GM12878 (cell line): ENCODE measurements at regions not wholly inside any gene's neighbourhood (a gene's known extent, or its start where the extent isn't known, plus 50 kb on each side); places are given as distances from the start of the nearest gene placed in this dataset.

Experiments used
- CBFB ChIP-seq: IDR thresholded peaks from 2 replicates; pipeline ENCODE4 v1.6.1; 2016; ENCODE audit warnings: antibody characterized with exemption, low read depth
- EP300 ChIP-seq, 2 experiments: fragments of 150-350 bp in 1 of 2; IDR thresholded peaks; 2 replicates each; pipeline ENCODE4 v1.6.1; 2011 to 2012; ENCODE audit warnings: low read depth in 2 of 2, low read length in 2 of 2, borderline replicate concordance in 1 of 2, improper control_type of control experiment in 1 of 2, inconsistent platforms in 1 of 2; ENCODE audit not compliant: control insufficient read depth in 1 of 2
- EZH2 ChIP-seq: IDR thresholded peaks from 2 replicates; pipeline ENCODE4 v1.6.1; 2012; ENCODE audit warnings: low read depth, mild to moderate bottlenecking, control low read depth, inconsistent platforms, low read length, borderline replicate concordance; ENCODE audit not compliant: control insufficient read depth
- GABPA ChIP-seq: IDR thresholded peaks from 2 replicates; pipeline ENCODE4 v1.6.1; 2014; ENCODE audit warnings: antibody characterized with exemption, low read depth, mild to moderate bottlenecking, inconsistent platforms
- KAT2A ChIP-seq: conservative IDR thresholded peaks from 2 replicates; pipeline ENCODE4 v1.6.1; 2011; ENCODE audit warnings: low read depth, low read length; ENCODE audit not compliant: control insufficient read depth
- MTA2 ChIP-seq: fragments of 450-650 bp; IDR thresholded peaks from 2 replicates; pipeline ENCODE4 v1.6.1; 2016; ENCODE audit warnings: low read depth, mild to moderate bottlenecking, moderate library complexity
- MYC ChIP-seq: IDR thresholded peaks from 2 replicates; pipeline ENCODE4 v1.6.1; 2011; ENCODE audit warnings: mild to moderate bottlenecking, low read length, moderate library complexity, inconsistent platforms; ENCODE audit not compliant: insufficient read depth, insufficient replicate concordance, insufficient read length, severe bottlenecking
- POLR2AphosphoS5 ChIP-seq: IDR thresholded peaks from 2 replicates; pipeline ENCODE4 v1.6.1; 2011; ENCODE audit warnings: mild to moderate bottlenecking, low read length, inconsistent platforms
- RCOR1 ChIP-seq: conservative IDR thresholded peaks from 2 replicates; pipeline ENCODE4 v1.6.1; 2012; ENCODE audit warnings: low read depth, low read length, improper control_type of control experiment
- TCF12 ChIP-seq: IDR thresholded peaks from 2 replicates; pipeline ENCODE4 v1.6.1; 2011; ENCODE audit warnings: low read depth, mild to moderate bottlenecking, low read length
- TF ChIP-seq, protein P1 (sequence below), 3 experiments: IDR thresholded peaks in 2 of 3; conservative IDR thresholded peaks in 1 of 3; 2 replicates each; pipeline ENCODE4 v1.5.1; 2011; ENCODE audit warnings: low read depth in 3 of 3, low read length in 3 of 3, mild to moderate bottlenecking in 3 of 3, control low read depth in 2 of 3, moderate library complexity in 2 of 3, inconsistent platforms in 1 of 3, mixed read lengths in 1 of 3; ENCODE audit not compliant: control insufficient read depth in 2 of 3, insufficient read depth in 1 of 3; ENCODE audit errors: extremely low read depth in 1 of 3

DNA sequence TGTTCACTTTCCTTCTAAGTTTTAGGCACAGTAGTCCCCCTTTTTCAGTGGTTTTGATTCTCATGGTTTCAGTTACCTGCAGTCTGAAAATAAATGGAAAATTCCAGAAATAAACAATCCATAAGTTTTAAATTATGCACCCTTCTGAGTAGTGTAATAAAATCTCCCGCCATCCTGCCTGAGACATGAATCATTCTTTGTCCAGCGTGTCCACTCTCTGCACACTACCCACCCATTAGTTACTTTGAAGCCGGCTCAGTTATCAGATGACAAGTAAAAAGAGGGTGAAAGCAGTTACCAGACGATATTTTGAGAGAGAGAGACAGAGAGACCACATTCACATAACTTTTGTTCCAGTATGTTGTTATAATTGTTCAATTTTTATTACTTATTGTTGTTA lies 400.5 kb downstream of the TMX3 start:
- no peak for TF ChIP-seq GABPA
- TF ChIP-seq POLR2AphosphoS5 = no peak
- no peak for TF ChIP-seq CBFB
- no peak for TF ChIP-seq EZH2
- TF ChIP-seq, protein P1, sequence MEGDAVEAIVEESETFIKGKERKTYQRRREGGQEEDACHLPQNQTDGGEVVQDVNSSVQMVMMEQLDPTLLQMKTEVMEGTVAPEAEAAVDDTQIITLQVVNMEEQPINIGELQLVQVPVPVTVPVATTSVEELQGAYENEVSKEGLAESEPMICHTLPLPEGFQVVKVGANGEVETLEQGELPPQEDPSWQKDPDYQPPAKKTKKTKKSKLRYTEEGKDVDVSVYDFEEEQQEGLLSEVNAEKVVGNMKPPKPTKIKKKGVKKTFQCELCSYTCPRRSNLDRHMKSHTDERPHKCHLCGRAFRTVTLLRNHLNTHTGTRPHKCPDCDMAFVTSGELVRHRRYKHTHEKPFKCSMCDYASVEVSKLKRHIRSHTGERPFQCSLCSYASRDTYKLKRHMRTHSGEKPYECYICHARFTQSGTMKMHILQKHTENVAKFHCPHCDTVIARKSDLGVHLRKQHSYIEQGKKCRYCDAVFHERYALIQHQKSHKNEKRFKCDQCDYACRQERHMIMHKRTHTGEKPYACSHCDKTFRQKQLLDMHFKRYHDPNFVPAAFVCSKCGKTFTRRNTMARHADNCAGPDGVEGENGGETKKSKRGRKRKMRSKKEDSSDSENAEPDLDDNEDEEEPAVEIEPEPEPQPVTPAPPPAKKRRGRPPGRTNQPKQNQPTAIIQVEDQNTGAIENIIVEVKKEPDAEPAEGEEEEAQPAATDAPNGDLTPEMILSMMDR (IDR thresholded peaks at IDR 0.05 in 2 of 3, conservative IDR thresholded peaks at IDR 0.05 in 1 of 3; ENCODE audit: control insufficient read depth in 2 of 3, extremely low read depth in 1 of 3, insufficient read depth in 1 of 3, low read depth in 3 of 3, low read length in 3 of 3) = no peak
- no peak for TF ChIP-seq EP300 (IDR thresholded peaks at IDR 0.05; ENCODE audit: borderline replicate concordance in 1 of 2, control insufficient read depth in 1 of 2, low read depth in 2 of 2, low read length in 2 of 2)
- TF ChIP-seq RCOR1 = no peak
- no peak for TF ChIP-seq MYC
- TF ChIP-seq MTA2 = no peak
- no peak for TF ChIP-seq TCF12
- no peak for TF ChIP-seq KAT2A
